Umbilical cord (tissue), 1 donor: ENCODE measurements at regions not wholly inside any gene's neighbourhood (a gene's known extent, or its start where the extent isn't known, plus 50 kb on each side); places are given as distances from the start of the nearest gene placed in this dataset.
"Not testable (repeated sequence)": the region's sequence is repeated elsewhere in the genome, so short reads cannot be mapped to it uniquely, and the experiment has no call there.

ENCODE experiments used
- DNase-seq: peaks from one replicate; pipeline ENCODE4 v3.0.0-alpha.2; 2015; ENCODE audit warnings: low spot score

DNA sequence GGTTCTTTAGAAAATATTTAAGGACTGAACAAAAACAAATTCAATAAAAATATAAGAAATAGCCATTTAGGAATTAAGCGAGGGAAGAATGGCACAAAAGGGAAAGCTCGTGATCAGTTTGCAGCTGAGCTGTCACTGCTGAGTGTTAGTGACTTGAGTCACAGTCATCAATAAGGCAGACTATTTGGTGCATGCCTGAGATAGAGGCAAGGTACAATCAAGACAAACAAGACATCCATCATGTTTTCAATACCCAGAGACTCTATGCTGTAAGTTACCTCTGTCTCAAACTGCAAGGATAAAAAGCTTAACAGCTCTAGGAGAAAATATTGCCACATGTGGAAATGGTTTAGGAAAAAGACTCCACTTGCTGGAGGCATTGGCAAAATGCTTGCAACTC lies 426.4 kb upstream of the TYRP1 start:
- no peak for DNase-seq

DNA sequence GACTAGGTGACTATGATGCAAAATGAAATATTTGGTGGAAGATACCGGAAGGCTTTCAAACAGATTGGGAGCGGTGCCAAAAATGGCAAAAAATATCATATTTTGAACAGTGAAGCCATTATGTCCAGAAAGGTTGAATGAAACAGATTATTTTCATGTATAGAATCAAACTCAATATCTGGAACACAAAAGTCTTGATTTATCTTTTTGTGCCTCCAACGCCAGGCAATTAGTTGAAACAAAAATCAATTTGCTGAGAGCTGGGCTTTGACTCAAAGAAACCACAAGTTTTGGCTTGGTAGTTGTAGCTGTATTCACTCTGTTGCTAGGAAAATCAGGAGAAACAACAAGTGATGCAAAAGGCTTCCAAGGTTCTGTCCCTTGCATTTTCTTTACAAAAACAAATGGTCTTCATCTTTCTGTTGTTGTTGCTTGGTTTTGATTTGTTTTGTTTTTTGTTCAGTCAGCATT lies 421.7 kb upstream of the TYRP1 start:
- no peak for DNase-seq

DNA sequence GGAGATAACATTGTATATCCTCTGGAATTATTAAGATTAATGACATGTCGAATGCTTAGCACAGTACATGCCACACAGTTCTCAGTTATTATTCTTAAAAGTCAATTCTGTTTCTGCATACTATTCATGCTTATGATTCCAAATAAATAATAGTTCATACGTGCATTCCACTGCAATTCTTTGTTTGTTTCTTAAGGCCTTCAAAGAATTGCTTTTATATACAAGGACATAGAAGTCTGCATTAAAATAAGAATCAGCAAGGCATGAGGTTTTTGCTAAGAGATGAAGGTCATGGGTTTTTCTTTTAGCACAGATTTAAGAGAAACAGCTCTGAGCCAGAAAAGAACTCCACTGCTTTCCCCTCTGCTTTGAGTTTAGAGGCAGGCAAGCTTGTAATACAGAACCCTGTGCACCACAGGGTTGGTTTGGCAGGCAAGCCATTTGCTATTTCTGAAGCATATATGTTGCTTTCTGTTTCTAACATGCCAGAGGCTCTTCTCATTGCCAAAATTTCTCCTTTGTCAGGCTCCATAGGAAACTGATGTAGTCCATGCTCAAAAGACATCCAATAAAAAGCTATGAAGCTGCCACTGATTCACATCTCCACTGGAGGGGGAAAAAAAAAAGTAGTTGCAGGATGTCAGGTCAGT lies 420.6 kb upstream of the TYRP1 start:
- peak; percentile 88 for DNase-seq

- peak; percentile 83 for DNase-seq
Observed at GRCh38 chr9:12274577-12274976, 418.6 kb upstream of the TYRP1 start.

DNA sequence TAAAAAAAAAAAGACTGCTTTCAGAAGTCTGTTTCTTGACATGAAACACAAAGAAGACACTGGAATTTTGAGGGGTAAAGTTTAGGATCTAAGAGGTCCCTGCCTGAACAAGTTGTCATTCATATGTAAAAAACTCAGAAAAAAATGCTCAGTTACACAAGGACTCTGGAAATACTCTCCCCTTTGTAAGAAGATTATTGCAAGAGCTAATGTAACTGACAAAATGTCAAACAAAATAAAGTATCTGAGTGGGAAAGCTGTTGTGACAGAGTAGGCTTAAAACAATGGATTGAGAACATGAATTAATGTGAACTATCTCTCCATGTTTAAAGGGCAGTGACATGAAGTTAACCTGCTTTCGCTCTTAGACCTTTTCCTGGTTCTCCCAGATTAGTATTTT lies 416.7 kb upstream of the TYRP1 start:
- no peak for DNase-seq

- no peak for DNase-seq
Observed at GRCh38 chr9:12289711-12290110, 403.5 kb upstream of the TYRP1 start.

GRCh38 chr9:12290166-12290869 lies 402.9 kb upstream of the TYRP1 start:
- DNase-seq: no peak

- DNase-seq: no peak
Observed at GRCh38 chr9:12305211-12305610, 388.0 kb upstream of the TYRP1 start.

DNA sequence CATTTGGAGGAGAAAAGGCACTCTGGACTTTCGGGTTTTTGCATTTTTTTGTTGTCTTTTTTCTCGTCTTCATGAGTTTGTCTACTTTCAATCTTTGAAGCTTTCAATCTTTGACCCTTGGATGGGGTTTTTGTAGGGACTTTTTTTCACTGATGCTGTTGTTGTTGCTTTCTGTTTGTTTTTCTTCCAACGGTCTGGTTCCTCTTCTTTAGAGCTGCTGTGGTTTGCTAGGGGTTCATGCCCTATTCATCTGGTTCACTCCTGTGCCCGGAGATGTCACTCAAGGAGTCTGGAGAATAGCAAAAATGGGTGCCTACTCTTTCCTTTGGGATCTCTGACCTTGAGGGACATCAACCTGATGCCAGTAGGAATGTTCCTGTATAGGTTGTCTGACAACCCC lies 378.6 kb upstream of the TYRP1 start:
- DNase-seq: no peak

- peak; percentile 3 for DNase-seq
Observed at GRCh38 chr9:12318732-12319685, 374.2 kb upstream of the TYRP1 start.

DNA sequence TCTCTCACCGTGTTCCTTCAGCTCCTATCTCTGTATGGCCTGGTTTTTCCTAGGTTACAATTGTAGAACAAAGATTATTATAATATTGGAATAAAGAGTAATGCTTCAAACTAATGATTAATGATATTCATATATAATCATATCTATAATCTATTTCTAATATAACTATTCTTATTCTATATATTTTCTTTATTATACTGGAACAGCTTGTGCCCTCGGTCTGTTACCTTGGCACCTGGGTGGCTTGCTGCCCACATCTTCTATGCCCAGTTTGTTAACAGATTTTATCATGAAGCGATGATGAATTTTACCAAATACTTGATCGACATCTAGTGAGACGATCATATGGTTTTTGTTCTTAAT lies 363.6 kb upstream of the TYRP1 start:
- DNase-seq: no peak

GRCh38 chr9:12333966-12334365 lies 359.2 kb upstream of the TYRP1 start:
- DNase-seq: not testable (repeated sequence)

DNA sequence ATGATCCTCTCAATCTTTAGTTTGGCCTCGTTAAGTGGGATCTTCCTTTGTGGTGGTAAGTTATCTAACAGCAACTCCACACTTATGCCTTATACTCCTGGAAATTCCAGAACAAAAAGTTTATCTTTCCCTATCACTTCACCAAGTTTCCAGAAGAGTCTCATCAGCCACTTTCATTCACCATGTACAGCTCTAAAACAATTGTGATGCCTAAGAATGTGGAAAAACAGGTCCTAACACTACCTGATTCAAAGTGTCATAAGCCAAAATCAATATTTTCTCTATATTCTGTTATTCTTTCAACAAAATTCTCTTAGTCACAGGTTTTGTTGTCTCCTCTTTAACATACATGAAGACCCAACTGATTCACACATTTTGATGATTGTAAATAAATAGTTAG lies 342.4 kb upstream of the TYRP1 start:
- DNase-seq: no peak

DNA sequence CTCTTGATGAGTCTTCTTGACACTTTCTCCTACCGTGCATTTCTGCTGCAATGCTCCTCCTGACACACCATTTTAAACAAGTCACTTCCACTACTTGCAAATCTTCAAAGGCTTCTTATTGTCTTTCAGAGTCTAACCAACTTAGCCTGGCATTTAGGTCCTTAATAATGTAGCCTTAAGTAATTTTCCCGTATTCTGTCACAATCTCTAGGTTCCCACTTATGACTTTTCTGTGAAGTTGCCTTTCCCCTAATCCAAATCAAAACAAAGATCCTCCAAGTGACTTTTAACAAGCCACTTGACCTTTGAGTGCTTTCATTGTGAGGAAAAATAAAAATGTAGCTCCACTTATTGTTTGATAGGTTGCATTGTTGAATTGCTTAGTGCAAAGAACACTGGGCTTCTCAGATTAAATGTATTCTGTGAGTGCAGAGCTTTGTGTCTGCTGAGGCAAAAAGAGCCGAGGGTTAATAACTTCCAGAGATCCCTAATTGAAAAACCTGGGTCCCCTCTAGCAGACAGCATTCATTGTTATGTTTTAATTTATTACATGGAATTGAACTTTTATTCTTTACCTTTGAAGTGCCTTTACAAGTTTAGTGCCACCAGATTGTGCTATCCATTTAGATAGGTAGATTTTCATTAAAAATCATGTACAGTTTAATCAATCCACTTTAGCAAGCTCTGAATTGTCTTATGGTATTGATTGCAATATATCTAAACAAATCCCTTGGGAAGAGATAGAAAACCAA lies 341.7 kb upstream of the TYRP1 start:
- DNase-seq: no peak

- no peak for DNase-seq
Observed at GRCh38 chr9:12352045-12352315, 341.2 kb upstream of the TYRP1 start.

- no peak for DNase-seq
Observed at GRCh38 chr9:12363439-12363838, 329.7 kb upstream of the TYRP1 start.

DNA sequence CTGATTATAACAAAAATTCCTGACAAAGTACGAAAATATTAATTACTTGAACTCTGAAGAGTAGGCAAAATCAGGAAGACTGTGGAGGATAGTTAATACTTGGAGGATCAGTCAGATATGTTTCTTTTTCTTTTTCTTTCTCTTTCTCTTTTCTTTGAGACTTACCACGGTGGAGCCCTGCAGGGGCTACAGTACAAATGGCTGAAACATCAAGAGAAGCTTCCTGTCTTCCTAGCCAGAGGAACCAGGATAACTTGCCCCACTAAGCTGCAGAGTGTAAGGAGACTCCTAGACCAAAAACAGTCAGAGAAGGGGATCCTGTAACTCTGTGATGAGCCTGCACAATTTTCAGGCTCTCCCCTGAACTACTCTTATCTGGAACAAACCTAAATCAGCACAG lies 324.6 kb upstream of the TYRP1 start:
- no peak for DNase-seq

- DNase-seq: no peak
Observed at GRCh38 chr9:12391839-12392509, 301.2 kb upstream of the TYRP1 start.

DNA sequence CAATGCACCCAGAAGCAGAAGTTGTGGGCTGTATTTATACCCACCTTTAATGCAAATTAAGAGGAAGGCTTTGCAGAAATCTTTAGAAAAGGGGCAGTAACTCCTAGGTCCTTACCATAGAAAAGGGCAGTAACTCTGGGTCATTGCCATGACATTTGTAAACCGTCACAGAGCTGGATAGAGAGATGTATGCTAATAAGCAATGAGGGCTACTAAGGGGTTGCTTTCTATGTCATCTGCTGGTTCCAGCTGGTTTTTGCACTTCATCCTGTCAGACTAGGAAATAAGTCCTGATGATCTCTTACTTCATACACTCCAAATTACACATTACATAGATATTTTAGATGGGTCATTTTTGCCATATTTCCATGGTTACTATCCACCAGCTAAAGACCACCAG lies 299.1 kb upstream of the TYRP1 start:
- DNase-seq: no peak

GRCh38 chr9:12403721-12404120 lies 289.5 kb upstream of the TYRP1 start:
- no peak for DNase-seq

GRCh38 chr9:12413986-12414385 lies 279.2 kb upstream of the TYRP1 start:
- DNase-seq: no peak
